ENCODE measurements at regions not wholly inside any gene's neighbourhood (a gene's known extent, or its start where the extent isn't known, plus 50 kb on each side); places are given as distances from the start of the nearest gene placed in this dataset.

GRCh38 chr6:4636191-4636880, 139.9 kb upstream of the CDYL start:
- TF ChIP-seq, protein P1, sequence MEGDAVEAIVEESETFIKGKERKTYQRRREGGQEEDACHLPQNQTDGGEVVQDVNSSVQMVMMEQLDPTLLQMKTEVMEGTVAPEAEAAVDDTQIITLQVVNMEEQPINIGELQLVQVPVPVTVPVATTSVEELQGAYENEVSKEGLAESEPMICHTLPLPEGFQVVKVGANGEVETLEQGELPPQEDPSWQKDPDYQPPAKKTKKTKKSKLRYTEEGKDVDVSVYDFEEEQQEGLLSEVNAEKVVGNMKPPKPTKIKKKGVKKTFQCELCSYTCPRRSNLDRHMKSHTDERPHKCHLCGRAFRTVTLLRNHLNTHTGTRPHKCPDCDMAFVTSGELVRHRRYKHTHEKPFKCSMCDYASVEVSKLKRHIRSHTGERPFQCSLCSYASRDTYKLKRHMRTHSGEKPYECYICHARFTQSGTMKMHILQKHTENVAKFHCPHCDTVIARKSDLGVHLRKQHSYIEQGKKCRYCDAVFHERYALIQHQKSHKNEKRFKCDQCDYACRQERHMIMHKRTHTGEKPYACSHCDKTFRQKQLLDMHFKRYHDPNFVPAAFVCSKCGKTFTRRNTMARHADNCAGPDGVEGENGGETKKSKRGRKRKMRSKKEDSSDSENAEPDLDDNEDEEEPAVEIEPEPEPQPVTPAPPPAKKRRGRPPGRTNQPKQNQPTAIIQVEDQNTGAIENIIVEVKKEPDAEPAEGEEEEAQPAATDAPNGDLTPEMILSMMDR (conservative IDR thresholded peaks at IDR 0.05 in 1 of 2, IDR thresholded peaks at IDR 0.05 in 1 of 2; ENCODE audit: extremely low read depth in 1 of 2, insufficient read depth in 1 of 2, low read depth in 1 of 2, low read length in 2 of 2) = no peak
- TF ChIP-seq EZH2 (IDR thresholded peaks at IDR 0.05; ENCODE audit: borderline replicate concordance, low read length) = no peak
